ENCODE measurements at regions not wholly inside any gene's neighbourhood (a gene's known extent, or its start where the extent isn't known, plus 50 kb on each side); places are given as distances from the start of the nearest gene placed in this dataset.

- no peak overlapping the region for H3K4me3 ChIP-seq (ENCODE audit: low read depth, low read length)
- TF ChIP-seq CTCF (IDR thresholded peaks at IDR 0.05; ENCODE audit: insufficient read depth, low read length, poor library complexity, severe bottlenecking) = no peak
- H3K36me3 ChIP-seq (ENCODE audit: control insufficient read depth, insufficient read depth, low read length) = no peaks in the 10 kb centered on the region
- H3K27me3 ChIP-seq (ENCODE audit: control insufficient read depth, insufficient read depth, low read length) = no peaks in the 10 kb centered on the region
- no peak for DNase-seq (ENCODE audit: low read depth)
Measured at GRCh38 chrX:39640866-39641265, 456.9 kb downstream of the BCOR start.

- no peak for DNase-seq (ENCODE audit: low read depth)
- H3K27me3 ChIP-seq (ENCODE audit: control insufficient read depth, insufficient read depth, low read length) = no peaks in the 10 kb centered on the region
- no peaks in the 10 kb centered on the region for H3K36me3 ChIP-seq (ENCODE audit: control insufficient read depth, insufficient read depth, low read length)
- no peak overlapping the region for H3K4me3 ChIP-seq (ENCODE audit: low read depth, low read length)
- TF ChIP-seq CTCF (IDR thresholded peaks at IDR 0.05; ENCODE audit: insufficient read depth, low read length, poor library complexity, severe bottlenecking) = no peak
Measured at GRCh38 chrX:39642071-39642470, 455.7 kb downstream of the BCOR start.

- Histone ChIP-seq H3K36me3 (ENCODE audit: control insufficient read depth, insufficient read depth, low read length) (no peaks in the 10 kb centered on the region), H3K4me3 (ENCODE audit: low read depth, low read length) (no peak overlapping the region), H3K27me3 (ENCODE audit: control insufficient read depth, insufficient read depth, low read length) (no peaks in the 10 kb centered on the region)
- no peak for DNase-seq (ENCODE audit: low read depth)
- no peak for TF ChIP-seq CTCF (IDR thresholded peaks at IDR 0.05; ENCODE audit: insufficient read depth, low read length, poor library complexity, severe bottlenecking)
Measured at GRCh38 chrX:39643550-39643949, 454.2 kb downstream of the BCOR start.

- no peak for DNase-seq (ENCODE audit: low read depth)
- H3K27me3 ChIP-seq (ENCODE audit: control insufficient read depth, insufficient read depth, low read length) = no peaks in the 10 kb centered on the region
- TF ChIP-seq CTCF (IDR thresholded peaks at IDR 0.05; ENCODE audit: insufficient read depth, low read length, poor library complexity, severe bottlenecking) = no peak
Measured at GRCh38 chrX:39645178-39645895, 452.4 kb downstream of the BCOR start.

GRCh38 chrX:39648548-39649254 lies 449.1 kb downstream of the BCOR start:
- no peak overlapping the region for H3K4me3 ChIP-seq (ENCODE audit: low read depth, low read length)
- no peak for TF ChIP-seq CTCF (IDR thresholded peaks at IDR 0.05; ENCODE audit: insufficient read depth, low read length, poor library complexity, severe bottlenecking)

More at GRCh38 chrX:39645178-39645895, 452.4 kb downstream of the BCOR start:
- Histone ChIP-seq H3K36me3 (ENCODE audit: control insufficient read depth, insufficient read depth, low read length) (no peaks in the 10 kb centered on the region), H3K4me3 (ENCODE audit: low read depth, low read length) (no peak overlapping the region)

More at GRCh38 chrX:39648548-39649254, 449.1 kb downstream of the BCOR start:
- H3K27me3 ChIP-seq (ENCODE audit: control insufficient read depth, insufficient read depth, low read length) = peaks cover 2% of the 10 kb centered on the region
- H3K36me3 ChIP-seq (ENCODE audit: control insufficient read depth, insufficient read depth, low read length) = no peaks in the 10 kb centered on the region
- DNase-seq (ENCODE audit: low read depth) = no peak
